Right lobe of liver (tissue), 4 donors: ENCODE measurements at regions not wholly inside any gene's neighbourhood (a gene's known extent, or its start where the extent isn't known, plus 50 kb on each side); places are given as distances from the start of the nearest gene placed in this dataset.

ENCODE experiments used
- POLR2A ChIP-seq: fragments of 450-650 bp; IDR thresholded peaks from one replicate; pipeline ENCODE4 v1.6.1; 2017; ENCODE audit warnings: antibody characterized with exemption, mild to moderate bottlenecking
- TF ChIP-seq, protein P1 (sequence below), 4 donors: fragments of 200-600 bp in 3 of 4; fragments of 450-650 bp in 1 of 4; IDR thresholded peaks; one replicate each; pipeline versions ENCODE4 v1.5.1 to v1.8.0; 2016 to 2022; ENCODE audit warnings: antibody characterized with exemption in 4 of 4, mild to moderate bottlenecking in 2 of 4
- donor health status: DM: no; HTN: no; CAD: no.
- donor health status: DM: no; HTN: no; CAD: no.
- donor health status: DM: no; HTN: yes; CAD: no.

DNA sequence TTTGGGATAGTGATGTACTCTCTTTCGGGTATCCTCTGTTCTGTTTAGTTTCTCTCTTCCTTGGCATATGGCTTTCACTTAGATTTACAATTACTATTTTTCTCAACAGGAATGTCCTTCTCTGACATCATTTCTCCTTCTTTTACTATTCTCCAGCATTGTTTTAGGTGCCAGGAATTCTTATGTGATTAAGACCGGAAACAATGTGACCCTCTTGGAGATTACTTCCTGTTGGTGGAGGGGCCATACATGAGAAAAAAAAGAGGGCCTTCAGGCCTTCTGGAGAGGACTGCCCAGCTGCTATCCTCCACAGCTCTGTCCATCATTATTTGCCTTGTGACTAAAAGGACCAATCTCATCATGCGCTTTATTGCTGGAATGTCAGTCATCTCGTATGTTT lies 50.4 kb upstream of the ADAMTS5 start:
- TF ChIP-seq, protein P1, sequence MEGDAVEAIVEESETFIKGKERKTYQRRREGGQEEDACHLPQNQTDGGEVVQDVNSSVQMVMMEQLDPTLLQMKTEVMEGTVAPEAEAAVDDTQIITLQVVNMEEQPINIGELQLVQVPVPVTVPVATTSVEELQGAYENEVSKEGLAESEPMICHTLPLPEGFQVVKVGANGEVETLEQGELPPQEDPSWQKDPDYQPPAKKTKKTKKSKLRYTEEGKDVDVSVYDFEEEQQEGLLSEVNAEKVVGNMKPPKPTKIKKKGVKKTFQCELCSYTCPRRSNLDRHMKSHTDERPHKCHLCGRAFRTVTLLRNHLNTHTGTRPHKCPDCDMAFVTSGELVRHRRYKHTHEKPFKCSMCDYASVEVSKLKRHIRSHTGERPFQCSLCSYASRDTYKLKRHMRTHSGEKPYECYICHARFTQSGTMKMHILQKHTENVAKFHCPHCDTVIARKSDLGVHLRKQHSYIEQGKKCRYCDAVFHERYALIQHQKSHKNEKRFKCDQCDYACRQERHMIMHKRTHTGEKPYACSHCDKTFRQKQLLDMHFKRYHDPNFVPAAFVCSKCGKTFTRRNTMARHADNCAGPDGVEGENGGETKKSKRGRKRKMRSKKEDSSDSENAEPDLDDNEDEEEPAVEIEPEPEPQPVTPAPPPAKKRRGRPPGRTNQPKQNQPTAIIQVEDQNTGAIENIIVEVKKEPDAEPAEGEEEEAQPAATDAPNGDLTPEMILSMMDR (IDR thresholded peaks at IDR 0.05), result no peak
- TF ChIP-seq POLR2A, result no peak
